ENCODE measurements at regions not wholly inside any gene's neighbourhood (a gene's known extent, or its start where the extent isn't known, plus 50 kb on each side); places are given as distances from the start of the nearest gene placed in this dataset.

GRCh38 chr13:60645676-60646075 is 248.7 kb downstream of the TDRD3 start:
- no peak for TF ChIP-seq CTCF (IDR thresholded peaks at IDR 0.05)
- no peak for TF ChIP-seq POLR2A (IDR thresholded peaks at IDR 0.05)
